K562 (cell line): ENCODE measurements at regions not wholly inside any gene's neighbourhood (a gene's known extent, or its start where the extent isn't known, plus 50 kb on each side); places are given as distances from the start of the nearest gene placed in this dataset.

ENCODE experiments used
- ATAC-seq: fragments of 200-7000 bp; cut with Tn5 transposase; 3 replicates; pipeline ENCODE4 v1.9.1; 2020; ENCODE audit warnings: moderate library complexity
- BruUV-seq: library from RNA; stranded (reverse); fragments of 400-500 nt; replicated peaks from 2 replicates; lab custom pipeline; 2021; lab: Mats Ljungman, UMichigan
- CTCF ChIA-PET: fragments of 300-600 bp; formaldehyde crosslinking; extraction: SDS; loops from one replicate; lab custom pipeline; 2021; ENCODE audit warnings: low intra/inter-chr PET ratio; lab: Yijun Ruan, JAX
- POLR2A ChIA-PET: fragments of 300-600, 350-650 bp; sonication (Branson Sonifier 250); formaldehyde crosslinking; extraction: SDS; loops from one replicate; lab custom pipeline; 2021; ENCODE audit warnings: antibody characterized with exemption, inconsistent platforms; lab: Yijun Ruan, JAX
- DNase-seq, 4 experiments: peaks; one replicate each; pipeline versions ENCODE4 v3.0.0 to v3.0.0-alpha.2; 2011 to 2018; ENCODE audit warnings: low spot score in 3 of 4, mixed read lengths in 3 of 4; ENCODE audit errors: extremely low read depth in 1 of 4
- FAIRE-seq: peaks from 2 replicates; lab custom pipeline; 2011; peaks lifted over from hg19 to GRCh38; lab: Jason Lieb, UNC
- H2AFZ ChIP-seq: 2 replicates; pipeline ENCODE4 v1.6.0; 2011; ENCODE audit warnings: low read depth, low read length, control low read depth, inconsistent platforms
- H3K27ac ChIP-seq: fragments of 200-600 bp; 3 replicates; pipeline ENCODE4 v1.8.0; 2011; ENCODE audit warnings: low read depth, mild to moderate bottlenecking, control low read depth, inconsistent platforms, low read length, moderate library complexity, mixed read lengths; ENCODE audit errors: extremely low read depth
- H3K27me3 ChIP-seq, 2 experiments: fragments of 300-600 bp in 1 of 2; 2 replicates in 1 of 2; 3 replicates in 1 of 2; pipeline versions ENCODE4 v1.6.0 to v1.8.0; 2011; ENCODE audit warnings: inconsistent platforms in 2 of 2, low read length in 2 of 2, mild to moderate bottlenecking in 1 of 2, mixed read lengths in 1 of 2, moderate library complexity in 1 of 2; ENCODE audit not compliant: control insufficient read depth in 2 of 2, insufficient read depth in 2 of 2
- H3K36me3 ChIP-seq: fragments of 300-600 bp; 3 replicates; pipeline ENCODE4 v1.8.0; 2011; ENCODE audit warnings: mild to moderate bottlenecking, low read length, inconsistent platforms; ENCODE audit not compliant: control insufficient read depth, insufficient read depth
- H3K4me1 ChIP-seq, 2 experiments: fragments of 200-600 bp in 1 of 2; replicated peaks in 1 of 2; 2 replicates in 1 of 2; 3 replicates in 1 of 2; pipeline versions ENCODE4 v1.5.1 to v1.8.0; 2011; ENCODE audit warnings: inconsistent platforms in 2 of 2, low read length in 2 of 2, mild to moderate bottlenecking in 1 of 2, mixed read lengths in 1 of 2, moderate library complexity in 1 of 2; ENCODE audit not compliant: control insufficient read depth in 2 of 2, insufficient read depth in 2 of 2
- H3K4me2 ChIP-seq: 2 replicates; pipeline ENCODE4 v1.6.1; 2011; ENCODE audit warnings: low read length, control low read depth, inconsistent platforms, mixed read lengths; ENCODE audit not compliant: insufficient read depth
- H3K4me3 ChIP-seq: fragments of 200-600 bp; sonication (generic), shearing (Covaris generic); 2 replicates; pipeline ENCODE4 v1.5.1; 2016; ENCODE audit warnings: control low read depth, inconsistent platforms
- H3K79me2 ChIP-seq: fragments of 200-600 bp; 3 replicates; pipeline ENCODE4 v1.8.0; 2011; ENCODE audit warnings: low read length, inconsistent platforms; ENCODE audit not compliant: control insufficient read depth, insufficient read depth
- H3K9ac ChIP-seq, 2 experiments: 2 replicates each; pipeline versions ENCODE4 v1.6.0 to v1.6.1; 2011; ENCODE audit warnings: low read depth in 2 of 2, low read length in 2 of 2, control low read depth in 1 of 2, inconsistent platforms in 1 of 2, mild to moderate bottlenecking in 1 of 2, mixed read lengths in 1 of 2; ENCODE audit not compliant: insufficient read depth in 1 of 2
- H3K9me1 ChIP-seq: one replicate; pipeline ENCODE4 v1.6.0; 2011; ENCODE audit warnings: inconsistent platforms, mild to moderate bottlenecking, low read length, moderate library complexity; ENCODE audit not compliant: control insufficient read depth, insufficient read depth
- H3K9me3 ChIP-seq: replicated peaks from 2 replicates; pipeline ENCODE4 v1.5.1; 2011; ENCODE audit warnings: low read depth, low read length, inconsistent platforms; ENCODE audit not compliant: control insufficient read depth, insufficient read depth
- H4K20me1 ChIP-seq: replicated peaks from 2 replicates; pipeline ENCODE4 v1.6.1; 2011; ENCODE audit warnings: low read length, inconsistent platforms, mixed read lengths; ENCODE audit not compliant: control insufficient read depth, insufficient read depth
- CBX5 ChIP-seq: IDR thresholded peaks from 2 replicates; pipeline ENCODE4 v1.6.1; 2014; ENCODE audit warnings: low read depth, borderline replicate concordance
- E2F3 ChIP-seq: fragments of 250-450 bp; sonication (Bioruptor Pico); IDR thresholded peaks from 2 replicates; pipeline ENCODE4 v1.4.0; 2020; ENCODE audit warnings: mild to moderate bottlenecking
- FOXP1 ChIP-seq: sonication (generic); formaldehyde crosslinking; IDR thresholded peaks from 2 replicates; pipeline ENCODE4 v1.8.0; 2022; ENCODE audit warnings: mild to moderate bottlenecking, missing genetic modification reagents
- HDAC2 ChIP-seq: fragments of 450-650 bp; IDR thresholded peaks from 2 replicates; pipeline ENCODE4 v1.6.1; 2016; ENCODE audit warnings: mild to moderate bottlenecking
- HMG20A ChIP-seq: fragments of 450-650 bp; formaldehyde crosslinking; conservative IDR thresholded peaks from 2 replicates; pipeline ENCODE4 v1.4.0; 2020; ENCODE audit warnings: mild to moderate bottlenecking, mixed read lengths
- SIN3A ChIP-seq, 2 experiments: fragments of 150-350 bp in 1 of 2; IDR thresholded peaks; 2 replicates each; pipeline ENCODE4 v1.6.1; 2011 to 2016; ENCODE audit warnings: borderline replicate concordance in 2 of 2, low read depth in 2 of 2, low read length in 2 of 2, mild to moderate bottlenecking in 2 of 2, moderate library complexity in 2 of 2; ENCODE audit not compliant: control insufficient read depth in 1 of 2
- SPI1 ChIP-seq: IDR thresholded peaks from 2 replicates; pipeline ENCODE4 v1.6.1; 2011; ENCODE audit warnings: low read depth, low read length, control low read depth, borderline replicate concordance
- STAG1 ChIP-seq: sonication (generic); formaldehyde crosslinking; IDR thresholded peaks from 2 replicates; pipeline ENCODE4 v1.5.0; 2020; ENCODE audit warnings: missing genetic modification reagents, borderline replicate concordance
- TBP ChIP-seq: optimal IDR thresholded peaks from 2 replicates; pipeline ENCODE3; 2011; ENCODE audit warnings: low read depth, low read length, improper control_type of control experiment
- TGIF2 ChIP-seq: sonication (generic); formaldehyde crosslinking; IDR thresholded peaks from 2 replicates; pipeline ENCODE4 v1.8.1; 2022; ENCODE audit warnings: mild to moderate bottlenecking, missing genetic modification reagents, moderate library complexity
- ZBTB26 ChIP-seq: fragments of 450-650 bp; formaldehyde crosslinking; IDR thresholded peaks from 2 replicates; pipeline ENCODE4 v1.4.0; 2022; ENCODE audit warnings: missing genetic modification characterization
- ZNF263 ChIP-seq: sonication (generic); formaldehyde crosslinking; IDR thresholded peaks from 2 replicates; pipeline ENCODE4 v1.8.0; 2022; ENCODE audit warnings: mild to moderate bottlenecking, missing genetic modification reagents, borderline replicate concordance
- ZNF668 ChIP-seq: fragments of 250-450 bp; sonication (Bioruptor Pico); IDR thresholded peaks from 2 replicates; pipeline ENCODE4 v1.8.0; 2022; ENCODE audit warnings: mild to moderate bottlenecking, inconsistent platforms
- WGBS: fragments of 100-300 bp; shearing (Covaris generic); methylation state at CpG from one replicate; pipeline ENCODE4 v1.1.6; 2016; ENCODE audit warnings: low coverage, mixed read lengths; ENCODE audit not compliant: insufficient coverage; ENCODE audit errors: missing lambda C conversion rate; 5-methylcytosine and 5-hydroxymethylcytosine counted together
- in situ Hi-C: fragments of 300-500 bp; cut with MboI; formaldehyde crosslinking; loops from 4 replicates; pipeline ENCODE4 v1.15.0; 2018; ENCODE audit warnings: inconsistent platforms, mixed read lengths
- intact Hi-C: fragments of 100-400 bp; cut with micrococcal nuclease; formaldehyde crosslinking; loops from 2 replicates; pipeline ENCODE4 v1.14.2; 2022
- TF ChIP-seq, protein P1 (sequence below): fragments of 450-650 bp; IDR thresholded peaks from one replicate; pipeline ENCODE4 v1.6.1; 2018; ENCODE audit warnings: mild to moderate bottlenecking, moderate library complexity; ENCODE audit not compliant: partially characterized antibody

DNA sequence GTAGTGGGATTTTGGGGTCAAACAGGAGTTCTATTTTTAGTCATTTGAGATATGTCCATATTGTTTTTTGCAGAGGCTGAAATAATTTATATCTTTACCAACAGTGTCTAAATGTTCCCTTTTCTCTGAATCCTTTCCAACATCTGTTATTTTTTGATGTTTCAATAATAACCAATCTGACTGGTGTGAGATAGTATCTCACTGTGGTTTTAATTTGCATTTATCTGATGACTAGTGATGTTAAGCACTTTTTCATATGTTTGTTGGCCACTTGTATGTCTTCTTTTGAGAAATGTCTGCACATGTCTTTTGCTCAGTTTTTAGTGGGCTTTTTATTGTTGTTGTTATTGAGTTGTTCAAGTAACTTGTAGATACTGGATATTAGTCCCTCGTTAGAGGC, 1325.0 kb downstream of the BRINP3 start:
- WGBS = 21% methylated on average over 1 of the region's 1 CpG
- H3K27me3 ChIP-seq = no peaks in the 10 kb centered on the region
- TF ChIP-seq ZNF263 (CRISPR knock-in tag) = no peak
- no peak for TF ChIP-seq ZBTB26
- no peak for TF ChIP-seq STAG1 (CRISPR knock-in tag)
- TF ChIP-seq, all 486 proteins: peak for 0
- Histone ChIP-seq H3K4me3 (0 out of 2 replicates have a peak overlapping the region, but pooled peaks have one; percentile 0), H2AFZ (no peak overlapping the region), H3K27ac (no peak overlapping the region), H4K20me1 (no peaks in the 10 kb centered on the region), H3K9ac (no peak overlapping the region; a peak in 1 of 4 replicates), H3K4me1 (no peaks in the 10 kb centered on the region), H3K9me3 (no peaks in the 10 kb centered on the region; the same call in 1 of the 2 replicates), H3K79me2 (peaks cover 45% of the 10 kb centered on the region), H3K36me3 (no peaks in the 10 kb centered on the region), H3K9me1 (no peaks in the 10 kb centered on the region), H3K4me2 (no peak overlapping the region)
- POLR2A ChIA-PET = no interaction called here
- ATAC-seq (no peak), DNase-seq (no peak), FAIRE-seq (no peak)
- in situ Hi-C loops = no loop called here
- CTCF ChIA-PET = no interaction called here
- intact Hi-C loops = loop anchor here (5.0 kb wide), 1 partner anchor 60 kb away; no protein-coding TSS in a partner anchor
- BruUV-seq = no TSS peak

DNA sequence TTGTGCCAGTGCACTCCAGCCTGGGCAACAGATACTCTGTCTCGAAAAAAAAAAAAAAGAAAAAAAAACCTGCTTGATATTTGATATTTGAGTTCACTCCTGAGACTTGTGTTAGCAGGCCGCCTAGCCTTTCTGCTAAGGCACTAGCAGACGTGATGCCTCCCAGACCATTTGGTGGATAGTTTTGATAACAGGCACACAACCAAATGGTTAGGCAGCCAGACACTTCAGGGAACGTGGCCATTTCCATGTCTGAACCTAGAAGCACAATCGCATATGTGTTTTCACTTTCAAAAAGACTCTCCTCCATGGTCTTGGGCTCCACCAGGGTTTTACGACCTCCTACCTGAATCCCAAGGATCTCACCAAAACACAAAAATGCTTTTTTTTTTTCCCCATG, 1319.5 kb downstream of the BRINP3 start:
- H3K9ac ChIP-seq = 0 out of 4 replicates have a peak overlapping the region, but pooled peaks of 1 of the 2 experiments have one; percentile 13
- DNase-seq (peak in 1 of 4 experiments; percentile 21), FAIRE-seq (no peak), ATAC-seq (peak; percentile 87)
- no peaks in the 10 kb centered on the region for H4K20me1 ChIP-seq
- H3K27me3 ChIP-seq = no peaks in the 10 kb centered on the region
- in situ Hi-C loops = no loop called here
- no peaks in the 10 kb centered on the region for H3K9me1 ChIP-seq
- peak overlapping the region; percentile 5; the same call in 1 of the 2 replicates for H2AFZ ChIP-seq
- intact Hi-C loops = no loop called here
- peak overlapping the region; percentile 30; the same call in 1 of the 2 replicates for H3K4me2 ChIP-seq
- H3K9me3 ChIP-seq = no peaks in the 10 kb centered on the region; the same call in 1 of the 2 replicates
- no peaks in the 10 kb centered on the region for H3K36me3 ChIP-seq
- BruUV-seq = no TSS peak
- ChIA-PET CTCF (no interaction called here), POLR2A (no interaction called here)
- peak overlapping the region; percentile 53; the same call in 2 of the 3 replicates for H3K27ac ChIP-seq
- no peaks in the 10 kb centered on the region; a peak in 1 of 5 replicates for H3K4me1 ChIP-seq
- 7% methylated on average over 5 of the region's 6 CpGs for WGBS
- H3K4me3 ChIP-seq = no peak overlapping the region
- H3K79me2 ChIP-seq = peaks cover 34% of the 10 kb centered on the region
- TF ChIP-seq FOXP1 (CRISPR knock-in tag) (no peak), HDAC2 (no peak), TGIF2 (CRISPR knock-in tag) (no peak), HMG20A (CRISPR knock-in tag) (no peak), TBP (no peak), E2F3 (CRISPR knock-in tag) (no peak), ZNF668 (CRISPR knock-in tag) (no peak), SPI1 (no peak), CBX5 (no peak), SIN3A (IDR thresholded peaks at IDR 0.05; ENCODE audit: borderline replicate concordance in 2 of 2, control insufficient read depth in 1 of 2, low read depth in 2 of 2, low read length in 2 of 2) (no peak)
- TF ChIP-seq, protein P1, sequence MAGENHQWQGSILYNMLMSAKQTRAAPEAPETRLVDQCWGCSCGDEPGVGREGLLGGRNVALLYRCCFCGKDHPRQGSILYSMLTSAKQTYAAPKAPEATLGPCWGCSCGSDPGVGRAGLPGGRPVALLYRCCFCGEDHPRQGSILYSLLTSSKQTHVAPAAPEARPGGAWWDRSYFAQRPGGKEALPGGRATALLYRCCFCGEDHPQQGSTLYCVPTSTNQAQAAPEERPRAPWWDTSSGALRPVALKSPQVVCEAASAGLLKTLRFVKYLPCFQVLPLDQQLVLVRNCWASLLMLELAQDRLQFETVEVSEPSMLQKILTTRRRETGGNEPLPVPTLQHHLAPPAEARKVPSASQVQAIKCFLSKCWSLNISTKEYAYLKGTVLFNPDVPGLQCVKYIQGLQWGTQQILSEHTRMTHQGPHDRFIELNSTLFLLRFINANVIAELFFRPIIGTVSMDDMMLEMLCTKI = no peak
